NOMO-1 treated with DMSO at 0.1 percent for 48 hours (cell line): ENCODE measurements at regions not wholly inside any gene's neighbourhood (a gene's known extent, or its start where the extent isn't known, plus 50 kb on each side); places are given as distances from the start of the nearest gene placed in this dataset.
A peak's percentile ranks its signal among the peaks of the same experiment; 100 is the strongest.

ENCODE experiments used
- DNase-seq: peaks from one replicate; lab custom pipeline; 2025; ENCODE audit not compliant: unreplicated experiment; lab: John Stamatoyannopoulos, UW

DNA sequence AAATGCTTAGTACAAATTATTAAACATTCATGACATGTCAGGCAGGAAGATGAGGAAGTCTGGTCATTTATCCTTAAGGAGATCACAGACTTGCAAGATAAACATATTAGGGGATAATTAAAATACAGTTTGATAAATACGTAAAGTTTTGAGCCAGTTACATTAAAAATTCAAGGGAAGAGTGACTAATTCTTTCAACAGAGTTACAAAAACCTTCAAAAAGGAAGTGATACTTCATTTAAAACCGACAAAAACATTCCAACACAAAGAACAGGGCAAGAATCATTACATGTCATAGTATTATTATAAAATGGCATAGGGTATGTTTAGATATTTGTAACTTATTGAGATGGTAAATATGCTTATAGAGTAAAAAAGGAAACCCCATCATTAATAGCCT lies 636.0 kb downstream of the NR4A2 start:
- DNase-seq, result peak; percentile 81

DNA sequence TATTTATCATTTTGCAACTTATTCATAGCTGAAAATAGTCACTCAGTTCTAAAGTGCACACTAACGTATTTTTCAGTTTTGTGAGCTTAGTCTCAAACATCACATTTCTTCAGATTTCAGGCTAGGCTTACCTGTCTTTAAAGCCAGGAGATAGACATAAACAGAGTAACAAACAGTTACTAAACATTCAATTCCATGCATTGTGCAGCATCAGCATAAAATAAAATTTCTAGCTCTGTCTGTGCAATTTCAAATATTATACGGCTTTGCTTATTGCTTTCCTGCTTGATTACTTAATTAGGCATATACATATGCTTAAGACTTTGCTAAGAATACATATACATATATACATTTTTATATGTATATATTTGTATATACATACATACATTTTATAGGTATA lies 637.0 kb downstream of the NR4A2 start:
- DNase-seq, result no peak

DNA sequence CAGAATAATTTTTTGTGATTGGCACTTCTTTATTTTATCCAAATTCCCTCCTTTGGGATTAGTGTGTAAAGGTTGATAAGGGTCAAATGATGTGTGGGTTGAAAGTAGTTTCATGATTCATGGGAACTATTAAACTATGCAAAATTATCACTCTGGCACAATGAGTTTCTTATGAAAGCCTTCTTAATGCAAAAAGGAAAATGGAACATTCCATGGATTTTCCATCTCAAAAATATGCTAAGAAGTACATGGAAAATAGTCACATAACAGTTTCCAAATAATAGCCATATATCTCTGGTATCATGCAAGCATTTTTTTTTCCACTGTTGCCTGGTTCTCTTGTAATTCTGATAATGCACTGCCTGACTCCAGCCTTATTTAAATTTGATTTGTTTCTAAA lies 639.7 kb downstream of the NR4A2 start:
- DNase-seq, result no peak

DNA sequence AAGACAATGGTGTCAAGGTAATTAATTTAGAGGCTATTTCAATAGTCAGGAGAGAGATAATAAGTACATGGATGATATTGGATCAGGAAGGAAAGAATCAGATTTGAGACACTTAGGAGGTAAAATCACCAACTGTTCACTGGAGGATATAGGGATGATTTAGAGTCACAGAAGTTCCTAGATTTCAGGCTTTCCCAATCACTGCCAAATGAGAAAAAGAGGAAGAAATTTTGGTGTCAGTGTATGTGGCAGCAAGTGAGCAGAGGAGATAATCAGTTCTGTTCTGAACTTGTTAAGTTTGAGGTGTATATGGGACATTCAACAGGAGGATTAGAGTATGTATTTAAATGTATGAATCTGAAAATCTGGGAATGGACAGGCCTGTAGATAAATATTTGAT lies 640.4 kb downstream of the NR4A2 start:
- peak; percentile 43 for DNase-seq

DNA sequence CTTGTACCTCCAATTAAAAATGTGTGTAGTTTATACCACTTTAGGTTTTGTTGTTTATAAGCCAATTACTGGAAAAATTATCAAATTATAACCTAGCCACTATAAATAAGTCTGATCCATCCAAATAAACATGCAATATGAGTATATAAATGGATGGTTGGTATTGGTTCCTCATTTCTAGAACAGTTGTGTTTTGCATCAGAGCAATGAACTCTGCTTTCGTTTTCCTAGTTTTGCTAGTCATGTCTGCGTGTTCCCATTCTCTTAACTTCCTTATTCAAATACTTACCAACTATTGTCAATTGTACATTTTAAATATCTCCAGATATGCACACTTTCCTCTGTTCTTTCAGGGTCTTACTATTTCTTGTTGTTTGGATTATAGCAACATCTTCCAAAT lies 641.7 kb downstream of the NR4A2 start:
- peak; percentile 92 for DNase-seq

DNA sequence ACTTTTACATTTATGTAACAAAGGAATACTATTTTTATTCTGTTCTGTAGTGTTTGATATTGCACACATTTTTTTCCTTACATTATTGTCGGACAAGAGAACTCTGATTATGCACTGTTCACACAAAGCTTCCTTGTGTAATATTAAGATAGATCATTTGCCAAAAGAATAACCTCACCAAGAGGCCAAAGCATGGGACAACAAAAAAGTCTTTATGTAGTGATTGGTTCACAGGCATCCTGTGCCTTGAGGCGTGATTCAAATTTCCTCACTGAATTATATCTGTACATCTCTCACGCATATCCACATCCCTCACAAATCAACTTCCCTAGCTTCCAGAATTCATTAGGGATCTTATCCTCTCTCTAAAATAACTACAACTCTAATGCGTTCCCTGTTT lies 642.7 kb downstream of the NR4A2 start:
- DNase-seq, result no peak

DNA sequence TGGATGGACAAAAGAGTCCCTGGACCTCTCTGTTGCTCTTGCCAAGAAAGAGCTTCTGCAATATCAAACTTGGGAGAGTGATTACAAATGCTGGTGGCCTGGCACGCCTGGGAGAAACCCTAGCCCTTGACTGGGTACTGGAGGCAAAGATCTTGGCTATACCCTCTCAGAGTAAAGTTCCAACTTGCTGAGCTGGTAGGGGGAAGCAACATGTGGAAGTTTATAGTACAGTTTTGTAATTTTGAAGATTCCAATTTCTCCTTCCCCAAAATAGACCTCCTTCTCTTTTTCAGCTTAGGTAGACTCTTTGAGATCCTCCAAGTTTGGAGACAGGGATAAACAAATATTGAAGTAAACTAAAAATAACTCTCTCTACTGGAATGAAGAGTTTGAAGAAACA lies 645.3 kb downstream of the NR4A2 start:
- no peak for DNase-seq

DNA sequence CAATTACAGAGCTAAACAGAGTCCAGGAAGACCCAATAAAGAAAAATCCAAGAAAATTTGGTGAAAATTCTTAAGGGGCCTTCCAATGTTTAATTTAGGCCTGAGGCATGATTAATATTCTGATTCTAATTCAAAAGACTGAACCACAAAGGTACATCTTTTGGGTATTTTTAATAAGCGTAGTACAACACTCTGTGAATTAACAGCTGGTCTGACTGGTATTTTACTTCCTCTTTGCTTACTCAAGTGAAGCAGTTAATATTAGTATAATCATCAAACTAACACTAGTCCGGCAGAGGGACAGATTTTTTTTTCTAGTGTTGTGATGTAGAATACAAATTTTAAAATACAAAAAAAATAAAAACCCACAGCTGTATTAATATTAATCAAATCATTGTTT lies 652.9 kb downstream of the NR4A2 start:
- no peak for DNase-seq

DNA sequence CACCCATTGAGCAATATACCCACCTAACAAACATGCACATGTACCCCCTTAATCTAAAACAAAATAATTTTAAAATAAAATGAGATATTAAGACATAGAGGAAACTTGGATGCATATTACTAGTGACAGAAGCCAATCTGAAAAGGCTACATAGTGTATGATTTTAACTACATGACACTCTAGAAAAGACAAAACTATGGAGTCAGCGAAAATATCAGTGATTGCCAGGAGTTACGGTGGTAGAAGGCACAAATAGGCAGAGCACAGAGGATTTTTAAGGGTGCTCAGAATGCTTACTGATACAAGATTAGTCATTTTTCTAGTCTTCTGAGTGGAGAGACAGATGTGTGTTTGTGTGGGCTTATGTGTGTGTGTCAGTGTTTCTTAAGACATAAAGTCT lies 656.6 kb downstream of the NR4A2 start:
- no peak for DNase-seq

DNA sequence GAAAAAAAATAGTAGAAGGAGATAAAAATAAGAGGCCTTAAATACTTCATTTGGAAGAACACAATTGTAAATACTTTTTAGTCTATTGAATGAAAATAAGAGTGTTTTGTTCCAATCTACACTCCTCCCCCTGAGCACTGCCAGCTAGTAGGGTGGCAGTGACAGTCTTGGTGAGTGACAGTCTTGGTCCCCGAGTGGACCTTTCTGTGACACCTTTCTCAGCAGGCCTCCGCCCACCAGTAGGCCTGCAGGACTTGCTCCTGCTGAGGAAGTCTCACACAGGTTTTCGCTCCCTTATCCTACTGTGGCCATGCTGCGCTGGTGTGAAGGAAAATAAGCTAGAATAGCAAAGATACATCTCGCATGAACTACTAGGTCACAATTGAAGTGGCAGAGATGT lies 666.8 kb downstream of the NR4A2 start:
- no peak for DNase-seq

DNA sequence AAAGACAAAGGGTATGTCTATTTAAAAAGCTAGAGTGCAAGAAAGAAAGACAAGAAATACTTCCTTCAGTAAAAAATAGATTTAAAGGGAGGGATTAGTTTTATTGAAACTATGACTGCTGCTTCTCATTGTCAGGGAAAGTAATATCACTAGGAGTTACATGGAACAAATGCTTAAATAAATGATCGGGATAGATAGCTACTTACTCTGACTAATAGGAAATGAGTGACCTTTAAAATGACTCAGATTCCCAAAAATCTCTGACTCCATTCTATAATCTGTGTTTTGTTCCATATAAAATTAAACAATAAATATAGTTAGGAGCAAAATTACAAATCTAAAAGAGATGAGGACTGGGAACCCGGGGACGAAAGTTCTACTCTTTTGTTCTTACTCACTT lies 669.3 kb downstream of the NR4A2 start:
- DNase-seq, result no peak

DNA sequence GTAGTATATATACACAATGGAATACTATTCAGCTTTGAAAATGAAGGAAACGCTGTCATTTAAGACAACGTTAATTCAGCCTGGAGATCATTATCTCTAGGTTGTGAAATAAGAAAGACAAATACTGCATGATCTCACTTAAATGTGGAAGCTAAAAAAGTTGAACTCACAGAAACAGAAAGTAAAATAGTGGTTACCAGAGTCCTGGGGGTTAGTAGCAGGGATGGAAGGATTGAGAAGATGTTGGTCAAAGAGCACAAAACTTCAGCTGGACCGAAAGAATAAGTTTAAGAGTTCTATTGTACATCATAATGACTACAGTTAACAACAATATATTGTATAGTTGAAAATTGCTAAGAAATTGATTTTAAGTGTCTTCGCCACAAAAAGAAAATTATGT lies 670.3 kb downstream of the NR4A2 start:
- peak; percentile 25 for DNase-seq

DNA sequence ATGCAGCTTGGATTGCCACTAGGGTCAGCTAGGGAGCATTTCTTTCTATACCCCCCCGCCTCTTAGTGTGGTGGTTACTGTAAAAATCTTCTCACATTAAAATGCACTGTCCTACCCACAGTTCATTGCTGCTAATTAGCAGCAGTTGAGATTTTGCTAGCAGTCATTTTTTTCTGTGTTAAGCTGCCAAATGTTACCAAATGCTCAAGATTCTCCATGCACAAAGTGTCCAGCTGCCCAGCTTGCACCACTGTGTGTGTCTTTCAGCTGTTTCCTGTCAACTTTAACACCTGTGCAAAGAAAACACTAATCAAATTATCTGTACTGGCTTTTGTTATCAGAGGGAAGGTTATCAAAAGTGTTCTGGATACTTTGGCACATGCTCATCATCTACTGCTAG lies 679.3 kb downstream of the NR4A2 start:
- no peak for DNase-seq

DNA sequence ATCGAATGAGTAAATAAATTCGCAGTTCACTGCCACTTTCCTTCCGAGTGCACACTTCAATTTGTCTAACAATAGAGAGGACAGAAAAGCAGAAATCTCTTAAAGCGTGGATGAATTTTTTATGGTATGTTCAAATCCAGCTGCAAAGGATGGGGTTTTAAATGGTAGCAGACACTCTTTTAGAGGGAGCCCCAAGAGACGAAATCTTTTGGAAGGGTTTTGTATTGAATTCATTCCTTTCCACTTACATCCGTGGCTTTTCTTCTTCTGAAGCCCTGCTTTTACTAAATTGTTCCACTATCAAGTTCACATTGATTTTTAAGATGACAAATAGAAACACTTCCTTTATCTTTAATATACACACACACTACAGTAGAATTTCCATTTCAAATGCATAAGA lies 680.7 kb downstream of the NR4A2 start:
- DNase-seq, result no peak

DNA sequence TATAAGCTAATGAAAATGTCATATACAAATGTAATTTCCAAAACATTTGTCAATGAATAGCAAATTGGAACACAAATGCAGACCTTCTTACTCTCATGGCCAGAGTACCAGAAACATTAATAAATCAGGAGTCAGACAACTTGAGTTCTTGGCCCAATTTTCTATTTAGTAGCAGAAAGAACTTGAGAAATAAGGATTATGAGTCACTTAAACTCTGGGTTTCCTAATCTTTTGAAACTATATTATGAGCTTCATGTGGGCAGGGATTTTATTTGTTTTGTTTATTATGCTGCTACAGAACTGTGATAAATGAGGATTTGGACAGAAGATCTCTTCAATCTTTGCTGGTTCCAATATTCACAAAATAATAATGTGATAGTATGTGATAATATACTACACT lies 686.7 kb downstream of the NR4A2 start:
- peak; percentile 37 for DNase-seq

DNA sequence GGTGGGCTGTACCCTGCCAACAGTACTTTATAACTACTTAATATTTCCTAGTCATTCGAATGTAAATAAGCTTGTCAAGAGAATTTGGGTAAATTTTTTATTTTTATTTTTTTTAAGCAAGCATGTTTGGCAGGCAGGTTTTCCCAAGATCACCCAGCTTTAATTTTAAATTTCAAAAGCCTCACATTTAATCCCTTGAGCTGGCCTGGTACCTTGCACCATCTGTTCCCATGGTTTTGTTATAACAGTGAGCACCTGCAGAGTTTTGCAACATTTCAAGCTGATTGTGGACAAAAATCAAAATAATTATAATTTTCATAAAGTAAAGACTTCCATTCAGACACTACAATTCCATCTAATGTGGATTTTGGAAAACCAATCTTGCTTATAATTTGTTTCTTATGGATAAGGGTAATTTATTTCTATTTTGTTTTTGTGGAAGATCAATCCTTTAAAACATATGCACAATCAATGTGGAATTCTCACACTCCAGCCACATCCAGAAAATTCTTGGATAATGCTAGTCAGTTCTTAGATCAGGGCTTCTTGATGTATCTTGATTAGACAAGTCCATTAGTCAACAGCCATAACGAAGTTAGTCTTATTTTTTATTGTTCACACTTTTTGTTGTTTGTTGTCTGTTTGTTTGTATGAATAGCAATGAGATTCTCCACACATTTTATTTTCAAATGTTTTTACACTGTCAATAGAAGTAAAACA lies 689.3 kb downstream of the NR4A2 start:
- DNase-seq, result no peak

DNA sequence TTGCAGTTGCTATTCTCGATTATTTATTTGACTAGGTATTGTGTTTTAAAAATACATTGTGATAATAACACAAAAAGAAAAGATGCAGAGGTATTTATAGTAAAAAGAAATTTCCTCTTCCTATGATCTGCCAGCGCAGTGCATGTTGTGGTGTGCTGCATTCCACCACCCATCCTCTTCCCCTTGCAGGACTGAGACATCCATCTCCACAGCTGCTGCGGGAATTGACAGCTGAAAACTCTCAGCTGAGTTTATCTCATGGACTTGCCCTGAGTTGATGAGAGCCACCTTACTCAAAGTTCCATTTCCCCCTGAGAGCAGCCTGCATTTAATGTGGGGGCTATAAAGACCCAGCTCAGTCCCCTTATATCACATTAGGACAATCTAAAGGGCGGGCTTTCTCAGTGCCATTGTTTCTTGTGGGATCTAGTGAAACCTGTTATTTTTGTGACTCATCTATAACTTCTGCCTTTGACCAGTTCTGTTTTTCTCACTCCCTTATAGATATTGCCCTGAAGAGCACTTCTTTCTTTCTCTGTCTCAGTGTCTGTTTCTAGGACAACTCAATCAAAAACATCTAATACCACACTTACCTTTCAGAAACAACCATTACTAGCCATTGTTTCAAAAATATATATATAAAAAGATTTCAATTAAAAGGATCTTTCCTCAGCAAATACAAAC lies 698.5 kb downstream of the NR4A2 start:
- DNase-seq, result peak; percentile 96

DNA sequence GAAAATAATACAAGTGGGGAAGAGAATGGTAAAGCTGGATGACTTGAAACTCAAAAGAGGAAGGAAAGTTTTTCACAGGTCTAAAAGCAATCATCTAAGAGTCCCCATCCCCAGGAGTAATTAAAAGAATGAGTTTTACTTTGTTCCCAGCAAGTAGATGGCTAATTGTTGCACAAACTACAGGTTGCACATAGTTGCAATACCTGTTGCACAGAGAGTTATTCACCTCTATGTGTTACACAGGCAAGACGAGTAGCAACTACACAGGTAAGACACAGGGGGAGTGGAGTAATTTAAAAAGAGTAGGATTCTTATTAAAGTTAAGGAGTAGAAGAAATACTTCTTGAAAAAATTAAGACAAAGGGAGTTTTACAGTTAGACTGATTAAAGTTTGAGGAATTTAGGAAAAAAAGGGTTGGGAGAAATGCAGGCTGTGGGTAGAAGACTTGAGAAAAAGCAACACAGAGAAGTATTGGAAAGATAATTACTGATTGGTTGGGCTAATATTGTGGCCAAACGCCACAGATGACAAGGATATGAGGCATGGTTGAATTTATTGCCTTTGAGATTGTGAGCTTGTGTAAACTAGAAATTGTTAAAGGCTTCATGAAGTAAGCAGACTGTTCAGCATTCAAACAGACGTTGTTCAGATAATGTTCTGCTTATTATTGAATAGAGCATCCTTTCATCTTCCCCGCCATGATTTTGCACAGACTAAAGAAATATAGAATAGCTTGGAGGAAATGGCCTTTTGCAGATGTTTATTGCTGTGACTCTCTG lies 699.3 kb downstream of the NR4A2 start:
- DNase-seq, result peak; percentile 22

DNA sequence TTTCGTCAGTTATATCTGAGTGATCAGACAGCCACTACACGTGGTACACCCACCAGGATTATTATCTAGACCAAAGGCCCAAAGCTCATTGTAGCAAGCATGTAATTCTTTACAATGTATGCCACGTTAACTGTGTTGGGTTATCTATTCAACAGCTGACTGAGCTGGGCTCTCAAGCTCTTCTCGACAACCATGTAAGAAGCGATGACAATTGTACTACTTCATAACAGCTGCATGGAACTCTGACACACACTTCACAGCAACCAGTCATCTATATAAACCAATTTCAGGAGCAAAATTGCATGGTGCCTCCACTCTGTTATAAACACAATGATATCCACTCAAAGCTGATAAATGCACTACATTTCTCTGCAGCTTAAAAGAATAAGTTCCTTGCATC lies 701.8 kb downstream of the NR4A2 start:
- DNase-seq, result no peak

DNA sequence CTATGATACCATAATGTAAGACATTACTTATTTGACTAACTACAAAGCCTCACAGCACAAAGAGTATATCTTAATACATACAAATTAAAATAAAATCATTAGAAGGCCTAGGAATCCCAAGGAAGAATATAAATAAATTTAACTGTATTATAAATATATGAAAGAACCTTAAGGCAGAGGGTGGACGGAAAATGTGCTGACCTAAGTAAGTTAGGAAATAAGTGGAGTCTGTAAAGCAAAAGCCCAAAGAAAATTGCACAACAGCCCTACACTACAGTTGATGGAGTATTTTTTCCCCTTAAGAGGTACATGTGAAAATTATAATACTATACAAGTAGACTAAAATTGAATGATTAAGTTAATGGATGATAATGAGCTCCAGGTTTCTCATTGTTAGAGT lies 710.1 kb downstream of the NR4A2 start:
- DNase-seq, result no peak

DNA sequence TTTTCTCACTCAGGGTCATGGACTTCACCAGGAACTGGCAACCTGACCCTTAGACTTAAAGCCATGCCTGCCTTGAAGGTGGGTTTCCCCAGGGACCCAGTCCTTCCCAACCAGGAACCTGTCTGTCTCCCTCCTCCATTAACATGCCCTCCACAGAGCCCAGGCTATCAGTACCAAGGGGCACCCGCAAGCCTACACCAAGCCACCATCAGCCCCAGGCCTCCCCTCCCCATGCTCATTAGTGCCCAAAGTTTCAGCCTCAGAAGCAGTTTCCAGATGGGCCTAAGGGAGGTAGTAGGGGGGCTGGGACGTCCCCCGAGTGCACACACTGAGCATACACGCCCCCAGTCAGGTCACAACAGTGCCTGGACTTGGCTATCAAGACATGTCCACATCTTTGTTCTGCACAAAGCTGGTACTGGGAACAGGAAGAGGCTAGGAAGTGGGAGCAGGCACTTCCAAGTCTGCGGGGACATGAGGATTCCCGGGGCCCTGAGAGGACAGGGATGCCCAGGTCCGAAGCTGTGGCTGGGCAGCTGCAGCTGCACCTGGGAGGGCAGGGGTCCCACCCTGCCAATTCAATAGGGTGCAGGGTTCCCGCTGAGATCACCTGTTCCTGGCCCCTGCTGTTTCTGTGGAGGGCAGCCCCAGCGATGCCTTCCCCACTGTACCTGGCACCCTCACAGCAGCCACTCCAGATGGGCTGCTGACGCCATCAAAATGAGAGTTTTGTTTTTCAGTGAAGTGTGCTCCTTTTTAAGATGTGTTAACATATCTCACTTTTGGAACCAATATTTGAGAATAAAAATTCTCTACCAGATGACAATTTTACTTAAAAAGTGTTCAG lies 731.4 kb downstream of the NR4A2 start:
- no peak for DNase-seq
